HG03064 (cell line): ENCODE measurements at regions not wholly inside any gene's neighbourhood (a gene's known extent, or its start where the extent isn't known, plus 50 kb on each side); places are given as distances from the start of the nearest gene placed in this dataset.
A peak's percentile ranks its signal among the peaks of the same experiment; 100 is the strongest.

Experiments
- ATAC-seq: cut with Tn5 transposase; IDR thresholded peaks from one replicate; pipeline ENCODE4 v1.9.1; 2021; ENCODE audit warnings: low read depth; ENCODE audit not compliant: unreplicated experiment

- ATAC-seq: peak; percentile 71
Measured at GRCh38 chr12:92034858-92035401, 110.7 kb downstream of the BTG1 start.

GRCh38 chr12:92034083-92034482, 111.6 kb downstream of the BTG1 start:
- ATAC-seq: no peak

GRCh38 chr12:92032965-92033364, 112.7 kb downstream of the BTG1 start:
- ATAC-seq: no peak

- no peak for ATAC-seq
Measured at GRCh38 chr12:92032101-92032500, 113.5 kb downstream of the BTG1 start.

- ATAC-seq: peak; percentile 75
Measured at GRCh38 chr12:92030618-92031017, 115.0 kb downstream of the BTG1 start.

- no peak for ATAC-seq
Measured at GRCh38 chr12:92029902-92030586, 115.6 kb downstream of the BTG1 start.

GRCh38 chr12:92029136-92029535, 116.5 kb downstream of the BTG1 start:
- no peak for ATAC-seq

- ATAC-seq: no peak
Measured at GRCh38 chr12:92028441-92028709, 117.3 kb downstream of the BTG1 start.

GRCh38 chr12:92027701-92028440, 117.8 kb downstream of the BTG1 start:
- ATAC-seq: no peak

- ATAC-seq: no peak
Measured at GRCh38 chr12:92027243-92027642, 118.4 kb downstream of the BTG1 start.

GRCh38 chr12:92025462-92026207, 120.0 kb downstream of the BTG1 start:
- ATAC-seq: no peak

GRCh38 chr12:92022093-92022492, 123.6 kb downstream of the BTG1 start:
- no peak for ATAC-seq

- no peak for ATAC-seq
Measured at GRCh38 chr12:92021666-92022035, 124.0 kb downstream of the BTG1 start.

GRCh38 chr12:92020983-92021665, 124.5 kb downstream of the BTG1 start:
- no peak for ATAC-seq

GRCh38 chr12:92019491-92020277, 126.0 kb downstream of the BTG1 start:
- no peak for ATAC-seq

GRCh38 chr12:92012691-92013090, 133.0 kb downstream of the BTG1 start:
- ATAC-seq: no peak

- no peak for ATAC-seq
Measured at GRCh38 chr12:92010853-92011701, 134.6 kb downstream of the BTG1 start.

- ATAC-seq: no peak
Measured at GRCh38 chr12:92010368-92010767, 135.3 kb downstream of the BTG1 start.

GRCh38 chr12:92008345-92008744, 137.3 kb downstream of the BTG1 start:
- ATAC-seq: no peak
